Neural cell (in vitro differentiated cells): ENCODE measurements at regions not wholly inside any gene's neighbourhood (a gene's known extent, or its start where the extent isn't known, plus 50 kb on each side); places are given as distances from the start of the nearest gene placed in this dataset.

ENCODE experiments used
- H2AFZ ChIP-seq: fragments of 200-600, 300-800 bp; sonication (generic), shearing (Covaris generic); 2 replicates; pipeline ENCODE4 v1.6.0; 2014; ENCODE audit warnings: low read depth, mild to moderate bottlenecking, antibody characterized with exemption, low read length, moderate library complexity
- H3F3A ChIP-seq: fragments of 200-600 bp; shearing (Covaris generic); 2 replicates; pipeline ENCODE4 v1.6.1; 2016; ENCODE audit warnings: mild to moderate bottlenecking, moderate library complexity, mixed read lengths, antibody characterized with exemption, low read length; ENCODE audit not compliant: insufficient read depth, poor library complexity, severe bottlenecking
- H3K27ac ChIP-seq: fragments of 200-600, 300-800 bp; sonication (generic), shearing (Covaris generic); 2 replicates; pipeline ENCODE4 v1.5.1; 2014; ENCODE audit warnings: mild to moderate bottlenecking, low read length, moderate library complexity
- H3K27me3 ChIP-seq: fragments of 300-800, 200-600 bp; sonication (generic), shearing (Covaris generic); 2 replicates; pipeline ENCODE4 v1.6.0; 2014; ENCODE audit warnings: mild to moderate bottlenecking, low read depth, low read length, moderate library complexity; ENCODE audit not compliant: insufficient read depth
- H3K36me3 ChIP-seq: fragments of 300-800, 200-600 bp; sonication (generic), shearing (Covaris generic); 2 replicates; pipeline ENCODE4 v1.5.1; 2014; ENCODE audit warnings: mild to moderate bottlenecking, antibody characterized with exemption, low read length, moderate library complexity; ENCODE audit not compliant: insufficient read depth
- H3K4me2 ChIP-seq: fragments of 300-800, 200-600 bp; sonication (generic), shearing (Covaris generic); 2 replicates; pipeline ENCODE4 v1.6.0; 2014; ENCODE audit warnings: mild to moderate bottlenecking, low read length
- H3K4me3 ChIP-seq: fragments of 300-800, 200-600 bp; sonication (generic), shearing (Covaris generic); 2 replicates; pipeline ENCODE4 v1.5.1; 2014; ENCODE audit warnings: mild to moderate bottlenecking, low read length, moderate library complexity
- H3K79me2 ChIP-seq: fragments of 200-600 bp; shearing (Covaris generic); replicated peaks from 2 replicates; pipeline ENCODE4 v1.6.0; 2014; ENCODE audit warnings: mild to moderate bottlenecking, low read length, moderate library complexity; ENCODE audit not compliant: insufficient read depth
- H3K9ac ChIP-seq: fragments of 300-800, 200-600 bp; sonication (generic), shearing (Covaris generic); 2 replicates; pipeline ENCODE4 v1.6.1; 2016; ENCODE audit warnings: mild to moderate bottlenecking, low read length, mixed read lengths
- H3K9me2 ChIP-seq: fragments of 200-600 bp; shearing (Covaris generic); 2 replicates; pipeline ENCODE4 v1.6.1; 2016; ENCODE audit warnings: mild to moderate bottlenecking, low read length, mixed read lengths; ENCODE audit not compliant: insufficient read depth
- H3K9me3 ChIP-seq: fragments of 200-600, 300-800 bp; sonication (generic), shearing (Covaris generic); 2 replicates; pipeline ENCODE4 v1.6.1; 2016; ENCODE audit warnings: mild to moderate bottlenecking, mixed run types, low read length, moderate library complexity, mixed read lengths
- H4K20me1 ChIP-seq: fragments of 200-600 bp; shearing (Covaris generic); 2 replicates; pipeline ENCODE4 v1.6.1; 2016; ENCODE audit warnings: mild to moderate bottlenecking, mixed run types; ENCODE audit not compliant: insufficient read depth
- CTCF ChIP-seq: fragments of 450-650 bp; IDR thresholded peaks from 2 replicates; pipeline ENCODE4 v1.5.1; 2014; ENCODE audit warnings: antibody characterized with exemption, mild to moderate bottlenecking, moderate library complexity; ENCODE audit not compliant: poor library complexity, severe bottlenecking
- EP300 ChIP-seq: fragments of 450-650 bp; conservative IDR thresholded peaks from 2 replicates; pipeline ENCODE4 v1.6.1; 2014; ENCODE audit warnings: antibody characterized with exemption, mild to moderate bottlenecking, moderate library complexity; ENCODE audit not compliant: poor library complexity, severe bottlenecking
- EZH2 ChIP-seq: fragments of 200-600, 300-800 bp; shearing (Covaris generic), sonication (generic); IDR thresholded peaks from 2 replicates; pipeline ENCODE4 v1.6.1; 2014; ENCODE audit warnings: antibody characterized with exemption, low read length, borderline replicate concordance, mild to moderate bottlenecking; ENCODE audit not compliant: insufficient read depth, poor library complexity, severe bottlenecking
- MXI1 ChIP-seq: fragments of 450-650 bp; conservative IDR thresholded peaks from 2 replicates; pipeline ENCODE4 v1.6.1; 2014; ENCODE audit warnings: antibody characterized with exemption, mild to moderate bottlenecking; ENCODE audit not compliant: poor library complexity, severe bottlenecking
- POLR2AphosphoS5 ChIP-seq: IDR thresholded peaks from 2 replicates; pipeline ENCODE4 v1.6.1; 2012
- RAD21 ChIP-seq: fragments of 450-650 bp; conservative IDR thresholded peaks from 2 replicates; pipeline ENCODE4 v1.6.1; 2014; ENCODE audit warnings: antibody characterized with exemption, mild to moderate bottlenecking, moderate library complexity
- REST ChIP-seq: IDR thresholded peaks from 2 replicates; pipeline ENCODE4 v1.6.1; 2012; ENCODE audit warnings: borderline replicate concordance
- SMC3 ChIP-seq: fragments of 450-650 bp; conservative IDR thresholded peaks from 2 replicates; pipeline ENCODE4 v1.6.1; 2014; ENCODE audit warnings: antibody characterized with exemption, mild to moderate bottlenecking, moderate library complexity; ENCODE audit not compliant: poor library complexity
- TAF1 ChIP-seq: IDR thresholded peaks from 2 replicates; pipeline ENCODE4 v1.6.1; 2012; ENCODE audit warnings: low read depth

- TF ChIP-seq REST (no peak), TAF1 (no peak), EZH2 (no peak), POLR2AphosphoS5 (no peak), MXI1 (no peak), SMC3 (no peak), RAD21 (no peak), EP300 (no peak), CTCF (no peak)
- no peaks in the 10 kb centered on the region for H4K20me1 ChIP-seq
- no peaks in the 10 kb centered on the region for H3K79me2 ChIP-seq
- no peaks in the 10 kb centered on the region for H3K9me2 ChIP-seq
- no peaks in the 10 kb centered on the region for H3F3A ChIP-seq
- H3K27me3 ChIP-seq: no peaks in the 10 kb centered on the region
- H3K27ac ChIP-seq: no peak overlapping the region
- H3K4me2 ChIP-seq: no peak overlapping the region
- no peak overlapping the region for H3K4me3 ChIP-seq
- H3K36me3 ChIP-seq: no peaks in the 10 kb centered on the region
- no peak overlapping the region for H2AFZ ChIP-seq
- no peaks in the 10 kb centered on the region for H3K9me3 ChIP-seq
- no peak overlapping the region for H3K9ac ChIP-seq
Observed at GRCh38 chr10:36450380-36450779, 675.0 kb upstream of the ANKRD30A start.

DNA sequence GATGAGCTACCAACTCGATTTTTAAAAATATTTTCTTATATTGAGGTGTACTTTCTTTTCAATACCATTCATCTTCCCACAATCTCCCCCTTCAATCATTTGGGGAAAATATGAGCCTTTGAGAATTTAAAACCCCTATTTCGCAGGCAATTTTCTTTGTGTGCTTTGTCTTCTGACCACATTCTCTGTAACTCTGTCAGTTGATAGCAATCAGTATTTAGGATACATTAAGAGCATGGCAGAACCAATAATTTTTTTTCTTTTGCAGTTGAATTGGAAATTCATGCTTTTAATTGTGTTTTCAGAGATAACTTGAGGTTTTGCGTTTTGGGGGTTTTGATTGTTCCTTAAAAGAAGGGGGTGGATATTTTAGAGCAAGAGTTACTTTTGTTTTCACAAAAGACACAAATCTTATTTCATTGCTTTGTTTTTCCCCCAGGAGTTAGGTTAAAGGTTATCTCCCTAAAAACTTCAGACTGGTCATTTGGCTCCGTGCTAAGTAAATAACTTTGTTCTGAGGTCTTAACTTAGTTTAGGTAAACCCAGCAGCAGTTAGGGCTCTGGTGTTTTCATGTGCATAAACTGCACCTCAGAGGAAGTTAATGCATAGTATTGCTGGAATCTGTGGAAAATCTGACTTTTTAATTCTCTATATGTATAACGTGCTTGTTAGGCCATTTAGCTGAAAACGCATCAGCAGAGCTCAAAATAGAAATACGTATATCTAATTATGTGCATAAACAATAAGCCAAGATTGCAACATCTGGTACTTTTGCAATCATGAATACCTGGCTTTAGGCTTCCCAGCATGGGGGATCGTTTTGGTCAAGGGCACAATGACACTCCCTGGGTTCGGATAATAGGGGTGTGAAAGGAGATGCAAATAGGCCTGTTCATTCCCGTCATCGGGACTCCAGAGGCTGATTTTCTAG, 676.4 kb upstream of the ANKRD30A start:
- H4K20me1 ChIP-seq: no peaks in the 10 kb centered on the region
- no peak for TF ChIP-seq EP300
- no peak for TF ChIP-seq EZH2
- TF ChIP-seq TAF1: no peak
- no peak for TF ChIP-seq SMC3
- TF ChIP-seq REST: no peak
- TF ChIP-seq RAD21: no peak
- no peak for TF ChIP-seq CTCF
- TF ChIP-seq POLR2AphosphoS5: no peak
- TF ChIP-seq MXI1: no peak
- no peaks in the 10 kb centered on the region for H3K79me2 ChIP-seq
- H3K9ac ChIP-seq: no peak overlapping the region
- no peaks in the 10 kb centered on the region for H3F3A ChIP-seq
- H3K36me3 ChIP-seq: no peaks in the 10 kb centered on the region
- H3K27me3 ChIP-seq: no peaks in the 10 kb centered on the region
- no peaks in the 10 kb centered on the region for H3K9me3 ChIP-seq
- H3K4me2 ChIP-seq: no peak overlapping the region
- no peak overlapping the region for H3K27ac ChIP-seq
- no peaks in the 10 kb centered on the region for H3K9me2 ChIP-seq
- no peak overlapping the region for H3K4me3 ChIP-seq
- no peak overlapping the region for H2AFZ ChIP-seq
